GM11168 (cell line): ENCODE measurements at regions not wholly inside any gene's neighbourhood (a gene's known extent, or its start where the extent isn't known, plus 50 kb on each side); places are given as distances from the start of the nearest gene placed in this dataset.

Source experiments
- in situ Hi-C: fragments of 300-500 bp; cut with MboI; formaldehyde crosslinking; loops from one replicate; pipeline ENCODE4 v1.12.0; 2022; ENCODE audit warnings: low sequenced_read_pairs; ENCODE audit not compliant: unreplicated experiment

- in situ Hi-C loops: no loop called here
Observed at GRCh38 chr11:70531281-70532065, 133.1 kb downstream of the CTTN start.

- in situ Hi-C loops: no loop called here
Observed at GRCh38 chr11:70532066-70532440, 133.7 kb downstream of the CTTN start.

- in situ Hi-C loops: no loop called here
Observed at GRCh38 chr11:70532731-70533130, 134.4 kb downstream of the CTTN start.

- in situ Hi-C loops: no loop called here
Observed at GRCh38 chr11:70535191-70535971, 137.1 kb downstream of the CTTN start.

GRCh38 chr11:70536051-70536877, 137.9 kb downstream of the CTTN start:
- in situ Hi-C loops: no loop called here

GRCh38 chr11:70537576-70538571, 139.5 kb downstream of the CTTN start:
- in situ Hi-C loops: no loop called here

- in situ Hi-C loops: no loop called here
Observed at GRCh38 chr11:70538641-70539359, 140.5 kb downstream of the CTTN start.

- in situ Hi-C loops: no loop called here
Observed at GRCh38 chr11:70539360-70540095, 141.2 kb downstream of the CTTN start.

GRCh38 chr11:70540196-70540595, 141.9 kb downstream of the CTTN start:
- in situ Hi-C loops: no loop called here

- in situ Hi-C loops: no loop called here
Observed at GRCh38 chr11:70541176-70541575, 142.8 kb downstream of the CTTN start.

- in situ Hi-C loops: no loop called here
Observed at GRCh38 chr11:70541699-70542098, 143.4 kb downstream of the CTTN start.

GRCh38 chr11:70542406-70542805, 144.1 kb downstream of the CTTN start:
- in situ Hi-C loops: no loop called here

- in situ Hi-C loops: no loop called here
Observed at GRCh38 chr11:70542811-70543210, 144.5 kb downstream of the CTTN start.

GRCh38 chr11:70543611-70544010, 145.3 kb downstream of the CTTN start:
- in situ Hi-C loops: no loop called here

GRCh38 chr11:70544067-70544773, 145.9 kb downstream of the CTTN start:
- in situ Hi-C loops: no loop called here

- in situ Hi-C loops: no loop called here
Observed at GRCh38 chr11:70544774-70545609, 146.7 kb downstream of the CTTN start.

GRCh38 chr11:70545610-70545912, 147.2 kb downstream of the CTTN start:
- in situ Hi-C loops: no loop called here
